Keratinocyte (primary cell): ENCODE measurements at regions not wholly inside any gene's neighbourhood (a gene's known extent, or its start where the extent isn't known, plus 50 kb on each side); places are given as distances from the start of the nearest gene placed in this dataset.

Source experiments
- DNase-seq: peaks from one replicate; pipeline ENCODE4 v3.0.0-alpha.2; 2011; ENCODE audit warnings: low read depth, missing footprints, low spot score
- FAIRE-seq: peaks from 2 replicates; lab custom pipeline; 2011; peaks lifted over from hg19 to GRCh38; lab: Jason Lieb, UNC
- H2AFZ ChIP-seq: 2 replicates; pipeline ENCODE4 v1.6.0; 2012; ENCODE audit warnings: low read length, control low read depth, inconsistent platforms; ENCODE audit not compliant: control insufficient read depth
- H3K27ac ChIP-seq: 2 replicates; pipeline ENCODE4 v1.5.1; 2011; ENCODE audit warnings: low read length; ENCODE audit not compliant: control insufficient read depth, insufficient read depth
- H3K27me3 ChIP-seq: 3 replicates; pipeline ENCODE4 v1.6.0; 2011; ENCODE audit warnings: low read length; ENCODE audit not compliant: control insufficient read depth, insufficient read depth; ENCODE audit errors: extremely low read depth
- H3K36me3 ChIP-seq, 2 experiments: 2 replicates in 1 of 2; 3 replicates in 1 of 2; pipeline ENCODE4 v1.5.1; 2011; ENCODE audit warnings: low read length in 2 of 2, mild to moderate bottlenecking in 1 of 2; ENCODE audit not compliant: control insufficient read depth in 2 of 2, insufficient read depth in 2 of 2; ENCODE audit errors: extremely low read depth in 1 of 2
- H3K4me1 ChIP-seq: 3 replicates; pipeline ENCODE4 v1.5.1; 2011; ENCODE audit warnings: low read length; ENCODE audit not compliant: control insufficient read depth, insufficient read depth; ENCODE audit errors: extremely low read depth
- H3K4me2 ChIP-seq: 3 replicates; pipeline ENCODE4 v1.6.0; 2011; ENCODE audit warnings: low read depth, low read length; ENCODE audit not compliant: control insufficient read depth, insufficient read depth; ENCODE audit errors: extremely low read depth
- H3K4me3 ChIP-seq, 3 experiments: fragments of 200-600 bp in 1 of 3; sonication (generic) in 1 of 3; 2 replicates in 2 of 3; 3 replicates in 1 of 3; pipeline ENCODE4 v1.5.1; 2011 to 2016; ENCODE audit warnings: low read length in 3 of 3, mild to moderate bottlenecking in 3 of 3, control low read depth in 2 of 3, inconsistent platforms in 1 of 3, low read depth in 1 of 3, mixed read lengths in 1 of 3, mixed run types in 1 of 3, moderate library complexity in 1 of 3; ENCODE audit not compliant: control insufficient read depth in 2 of 3, insufficient read depth in 2 of 3; ENCODE audit errors: extremely low read depth in 1 of 3
- H3K79me2 ChIP-seq: 2 replicates; pipeline ENCODE4 v1.6.0; 2012; ENCODE audit warnings: low read length; ENCODE audit not compliant: control insufficient read depth, insufficient read depth
- H3K9ac ChIP-seq: 3 replicates; pipeline ENCODE4 v1.6.0; 2011; ENCODE audit warnings: low read length; ENCODE audit not compliant: control insufficient read depth, insufficient read depth; ENCODE audit errors: extremely low read depth
- H3K9me1 ChIP-seq: 3 replicates; pipeline ENCODE4 v1.6.0; 2011; ENCODE audit warnings: low read length; ENCODE audit not compliant: control insufficient read depth, insufficient read depth; ENCODE audit errors: extremely low read depth
- H3K9me3 ChIP-seq: 2 replicates; pipeline ENCODE4 v1.5.1; 2012; ENCODE audit warnings: low read depth, low read length; ENCODE audit not compliant: control insufficient read depth
- H4K20me1 ChIP-seq: 3 replicates; pipeline ENCODE4 v1.6.0; 2011; ENCODE audit warnings: low read length; ENCODE audit not compliant: control insufficient read depth, insufficient read depth; ENCODE audit errors: extremely low read depth
- EZH2 ChIP-seq: IDR thresholded peaks from one replicate; pipeline ENCODE4 v1.6.1; 2012; ENCODE audit warnings: inconsistent platforms, mild to moderate bottlenecking, low read length, moderate library complexity
- dilution Hi-C: fragments of 300-500 bp; cut with MboI; formaldehyde crosslinking; loops from one replicate; pipeline ENCODE4 v1.7.0; 2020; ENCODE audit warnings: low sequenced_read_pairs; ENCODE audit not compliant: extremely low pct_ligation_motif_present
- TF ChIP-seq, protein P1 (sequence below), 3 experiments: IDR thresholded peaks in 1 of 3; conservative IDR thresholded peaks in 1 of 3; optimal IDR thresholded peaks in 1 of 3; 2 replicates in 2 of 3; 3 replicates in 1 of 3; pipeline versions ENCODE3 to v1.5.1; 2011; ENCODE audit warnings: low read length in 3 of 3, mild to moderate bottlenecking in 3 of 3, moderate library complexity in 2 of 3, control low read depth in 1 of 3, inconsistent platforms in 1 of 3; ENCODE audit not compliant: insufficient read depth in 2 of 3; ENCODE audit errors: extremely low read depth in 1 of 3

GRCh38 chr2:153307223-153307622, 171.3 kb downstream of the RPRM start:
- dilution Hi-C loops, result no loop called here
- H3K9ac ChIP-seq, result no peak overlapping the region
- H4K20me1 ChIP-seq, result no peaks in the 10 kb centered on the region
- H3K79me2 ChIP-seq, result no peaks in the 10 kb centered on the region
- DNase-seq (no peak), FAIRE-seq (no peak)
- H3K4me2 ChIP-seq, result no peak overlapping the region
- H3K9me3 ChIP-seq, result no peaks in the 10 kb centered on the region
- H3K4me1 ChIP-seq, result no peaks in the 10 kb centered on the region
- no peak overlapping the region for H3K27ac ChIP-seq
- H3K27me3 ChIP-seq, result no peaks in the 10 kb centered on the region
- H3K9me1 ChIP-seq, result no peaks in the 10 kb centered on the region
- H2AFZ ChIP-seq, result no peak overlapping the region
- H3K4me3 ChIP-seq, result no peak overlapping the region
- no peak for TF ChIP-seq EZH2
- TF ChIP-seq, protein P1, sequence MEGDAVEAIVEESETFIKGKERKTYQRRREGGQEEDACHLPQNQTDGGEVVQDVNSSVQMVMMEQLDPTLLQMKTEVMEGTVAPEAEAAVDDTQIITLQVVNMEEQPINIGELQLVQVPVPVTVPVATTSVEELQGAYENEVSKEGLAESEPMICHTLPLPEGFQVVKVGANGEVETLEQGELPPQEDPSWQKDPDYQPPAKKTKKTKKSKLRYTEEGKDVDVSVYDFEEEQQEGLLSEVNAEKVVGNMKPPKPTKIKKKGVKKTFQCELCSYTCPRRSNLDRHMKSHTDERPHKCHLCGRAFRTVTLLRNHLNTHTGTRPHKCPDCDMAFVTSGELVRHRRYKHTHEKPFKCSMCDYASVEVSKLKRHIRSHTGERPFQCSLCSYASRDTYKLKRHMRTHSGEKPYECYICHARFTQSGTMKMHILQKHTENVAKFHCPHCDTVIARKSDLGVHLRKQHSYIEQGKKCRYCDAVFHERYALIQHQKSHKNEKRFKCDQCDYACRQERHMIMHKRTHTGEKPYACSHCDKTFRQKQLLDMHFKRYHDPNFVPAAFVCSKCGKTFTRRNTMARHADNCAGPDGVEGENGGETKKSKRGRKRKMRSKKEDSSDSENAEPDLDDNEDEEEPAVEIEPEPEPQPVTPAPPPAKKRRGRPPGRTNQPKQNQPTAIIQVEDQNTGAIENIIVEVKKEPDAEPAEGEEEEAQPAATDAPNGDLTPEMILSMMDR (optimal IDR thresholded peaks at IDR 0.05 in 1 of 3, IDR thresholded peaks at IDR 0.05 in 1 of 3, conservative IDR thresholded peaks at IDR 0.05 in 1 of 3; ENCODE audit: extremely low read depth in 1 of 3, insufficient read depth in 2 of 3, low read length in 3 of 3), result no peak
- H3K36me3 ChIP-seq, result no peaks in the 10 kb centered on the region

DNA sequence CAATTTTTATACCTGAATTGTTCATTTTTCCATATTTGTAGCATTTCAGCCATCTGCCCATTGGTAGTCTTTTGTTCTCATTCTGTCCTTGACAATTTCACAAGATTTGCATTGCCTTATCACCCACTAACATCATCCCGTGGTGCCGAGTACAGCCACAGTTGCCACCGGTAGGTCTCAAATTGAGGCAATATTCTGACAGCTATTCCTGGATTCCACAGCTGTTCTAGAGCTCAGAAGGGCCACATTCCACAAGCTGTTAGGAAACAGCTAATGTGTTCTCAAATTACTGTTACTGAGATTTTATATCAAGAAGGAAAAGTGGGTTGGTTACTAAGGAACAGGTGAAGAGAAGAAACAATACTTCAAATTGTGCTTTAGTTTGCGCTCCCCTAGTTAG, 178.8 kb downstream of the RPRM start:
- Histone ChIP-seq H3K9ac (no peak overlapping the region), H4K20me1 (no peaks in the 10 kb centered on the region), H2AFZ (no peak overlapping the region), H3K27me3 (no peaks in the 10 kb centered on the region), H3K79me2 (no peaks in the 10 kb centered on the region), H3K9me1 (no peaks in the 10 kb centered on the region), H3K4me1 (no peaks in the 10 kb centered on the region), H3K27ac (no peak overlapping the region), H3K4me3 (no peak overlapping the region), H3K9me3 (no peaks in the 10 kb centered on the region), H3K4me2 (no peak overlapping the region), H3K36me3 (no peaks in the 10 kb centered on the region)
- DNase-seq (no peak), FAIRE-seq (no peak)
- no peak for TF ChIP-seq EZH2
- TF ChIP-seq, protein P1 (optimal IDR thresholded peaks at IDR 0.05 in 1 of 3, IDR thresholded peaks at IDR 0.05 in 1 of 3, conservative IDR thresholded peaks at IDR 0.05 in 1 of 3; ENCODE audit: extremely low read depth in 1 of 3, insufficient read depth in 2 of 3, low read length in 3 of 3), result no peak
- dilution Hi-C loops, result no loop called here
